SH-SY5Y (cell line): ENCODE measurements at regions not wholly inside any gene's neighbourhood (a gene's known extent, or its start where the extent isn't known, plus 50 kb on each side); places are given as distances from the start of the nearest gene placed in this dataset.

Experiments used
- GATA2 ChIP-seq: IDR thresholded peaks from 2 replicates; pipeline ENCODE4 v1.6.1; 2011; ENCODE audit warnings: mild to moderate bottlenecking, low read depth, low read length
- GATA3 ChIP-seq: IDR thresholded peaks from 2 replicates; pipeline ENCODE4 v1.6.1; 2011; ENCODE audit warnings: low read depth, mild to moderate bottlenecking, low read length, moderate library complexity

GRCh38 chr2:200135082-200135481 is 171.4 kb upstream of the SPATS2L start:
- no peak for TF ChIP-seq GATA3
- no peak for TF ChIP-seq GATA2
